NCI-H146 treated with DMSO at 0.1 percent for 48 hours (cell line): ENCODE measurements at regions not wholly inside any gene's neighbourhood (a gene's known extent, or its start where the extent isn't known, plus 50 kb on each side); places are given as distances from the start of the nearest gene placed in this dataset.
A peak's percentile ranks its signal among the peaks of the same experiment; 100 is the strongest.

ENCODE experiments used
- DNase-seq: peaks from one replicate; lab custom pipeline; 2025; ENCODE audit not compliant: unreplicated experiment; lab: John Stamatoyannopoulos, UW

GRCh38 chr18:64663086-64663485 is 514.2 kb upstream of the LINC00305 start:
- no peak for DNase-seq

- DNase-seq = peak; percentile 98
Observed at GRCh38 chr18:64659196-64659595, 510.3 kb upstream of the LINC00305 start.

- DNase-seq = no peak
Observed at GRCh38 chr18:64653068-64653467, 504.2 kb upstream of the LINC00305 start.

- no peak for DNase-seq
Observed at GRCh38 chr18:64650068-64650467, 501.2 kb upstream of the LINC00305 start.

GRCh38 chr18:64645753-64646152 is 496.9 kb upstream of the LINC00305 start:
- DNase-seq = no peak

GRCh38 chr18:64639536-64639935 is 490.6 kb upstream of the LINC00305 start:
- no peak for DNase-seq

GRCh38 chr18:64620971-64621560 is 472.2 kb upstream of the LINC00305 start:
- DNase-seq = no peak

- no peak for DNase-seq
Observed at GRCh38 chr18:64618390-64618789, 469.5 kb upstream of the LINC00305 start.

- no peak for DNase-seq
Observed at GRCh38 chr18:64615021-64615420, 466.1 kb upstream of the LINC00305 start.

GRCh38 chr18:64614446-64614845 is 465.6 kb upstream of the LINC00305 start:
- no peak for DNase-seq

- no peak for DNase-seq
Observed at GRCh38 chr18:64592246-64592645, 443.4 kb upstream of the LINC00305 start.

- no peak for DNase-seq
Observed at GRCh38 chr18:64589000-64589399, 440.1 kb upstream of the LINC00305 start.

- no peak for DNase-seq
Observed at GRCh38 chr18:64566456-64566855, 417.6 kb upstream of the LINC00305 start.

- no peak for DNase-seq
Observed at GRCh38 chr18:64562651-64563050, 413.8 kb upstream of the LINC00305 start.

GRCh38 chr18:64546451-64546850 is 397.6 kb upstream of the LINC00305 start:
- DNase-seq = no peak

- no peak for DNase-seq
Observed at GRCh38 chr18:64539847-64540246, 391.0 kb upstream of the LINC00305 start.

- no peak for DNase-seq
Observed at GRCh38 chr18:64528646-64529045, 379.8 kb upstream of the LINC00305 start.

- no peak for DNase-seq
Observed at GRCh38 chr18:64519201-64519600, 370.3 kb upstream of the LINC00305 start.

GRCh38 chr18:64518191-64518590 is 369.3 kb upstream of the LINC00305 start:
- DNase-seq = no peak

GRCh38 chr18:64513401-64513800 is 364.5 kb upstream of the LINC00305 start:
- no peak for DNase-seq

GRCh38 chr18:64490207-64490606 is 341.3 kb upstream of the LINC00305 start:
- no peak for DNase-seq

GRCh38 chr18:64488698-64489097 is 339.8 kb upstream of the LINC00305 start:
- DNase-seq = no peak

- no peak for DNase-seq
Observed at GRCh38 chr18:64474773-64475172, 325.9 kb upstream of the LINC00305 start.
